ENCODE measurements at regions not wholly inside any gene's neighbourhood (a gene's known extent, or its start where the extent isn't known, plus 50 kb on each side); places are given as distances from the start of the nearest gene placed in this dataset.
"Not testable (repeated sequence)": the region's sequence is repeated elsewhere in the genome, so short reads cannot be mapped to it uniquely, and the experiment has no call there.

GRCh38 chr9:63450836-63451235 lies 1834.2 kb downstream of the FOXD4L5 start:
- not testable (repeated sequence) for DNase-seq

DNA sequence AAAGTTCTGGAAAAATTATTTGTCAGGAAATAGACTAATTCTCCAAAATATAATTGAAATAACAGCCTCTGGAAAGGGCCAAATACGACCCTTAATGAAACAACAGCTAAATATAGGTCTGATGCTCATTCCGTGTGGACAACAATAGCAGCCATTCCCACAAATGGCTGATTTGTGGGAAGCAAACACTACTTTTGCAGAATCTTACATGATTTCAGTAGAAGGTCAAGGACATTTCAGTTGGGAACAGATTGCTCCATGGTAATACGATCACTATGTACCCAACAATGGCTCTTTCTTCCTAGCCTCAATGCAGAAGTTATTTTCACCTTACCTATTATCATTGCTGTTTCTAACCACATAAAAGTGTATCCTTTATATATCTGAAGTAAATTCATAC lies 1859.9 kb downstream of the FOXD4L5 start:
- DNase-seq: not testable (repeated sequence)

DNA sequence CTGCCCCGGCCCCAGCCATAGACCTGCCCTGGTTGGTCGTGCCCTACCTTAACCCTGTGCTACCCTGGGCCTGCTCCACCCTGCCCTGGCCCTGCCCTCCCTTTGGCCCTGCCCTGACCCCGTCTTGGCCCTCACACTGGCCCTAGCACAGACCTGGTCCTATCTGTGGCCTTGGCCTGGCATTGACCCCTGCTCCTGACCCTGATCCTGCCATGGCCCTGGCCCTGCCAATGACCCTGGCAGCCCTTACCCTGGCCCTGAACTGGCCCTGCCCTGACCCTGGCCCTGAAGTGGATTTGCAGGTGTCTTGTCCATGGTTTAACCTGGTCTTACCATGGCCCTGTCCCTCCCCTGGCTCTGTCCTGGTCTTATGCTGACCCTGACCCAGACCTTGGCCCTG lies 1894.1 kb downstream of the FOXD4L5 start:
- DNase-seq: not testable (repeated sequence)

DNA sequence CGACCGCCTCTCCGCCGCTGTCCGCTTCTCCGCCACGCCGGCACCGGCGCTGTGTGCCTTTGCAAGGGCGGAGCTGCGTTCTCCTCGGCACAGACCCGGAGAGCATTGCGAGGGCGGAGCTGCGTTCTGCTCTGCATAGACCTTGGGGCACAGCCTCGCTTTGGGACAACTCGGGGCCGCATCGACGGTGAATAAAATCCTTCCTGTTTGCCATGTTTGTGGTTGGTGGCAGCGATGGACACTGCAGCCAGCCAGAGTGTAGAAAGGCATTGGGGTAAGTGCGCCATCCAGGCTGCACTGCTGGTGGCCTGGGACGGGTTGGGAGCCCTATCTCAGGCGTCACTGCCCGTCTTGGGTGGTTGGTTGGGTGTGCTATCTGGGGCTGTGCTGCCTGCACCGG lies 1899.5 kb downstream of the FOXD4L5 start:
- DNase-seq: not testable (repeated sequence)

- not testable (repeated sequence) for DNase-seq
Measured at GRCh38 chr9:63379864-63380263, 1905.1 kb downstream of the FOXD4L5 start.

DNA sequence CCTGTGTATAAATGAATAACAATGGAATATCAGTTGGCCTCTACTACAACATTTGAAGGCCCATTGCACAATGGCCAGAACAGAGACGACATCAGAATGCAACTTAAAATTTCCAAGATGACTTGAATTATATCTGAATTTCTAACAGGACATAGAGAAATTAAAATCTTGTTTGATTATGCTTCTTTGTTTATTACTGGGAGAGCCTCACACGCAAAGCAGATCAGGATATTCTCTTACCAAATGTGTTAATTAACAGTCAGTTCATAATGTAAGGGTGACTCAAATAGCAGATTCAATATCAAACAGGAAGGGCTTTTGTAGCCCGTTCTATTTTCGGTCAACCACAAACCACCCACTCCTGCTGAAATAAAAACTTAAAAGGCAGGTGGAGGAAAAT lies 1930.8 kb downstream of the FOXD4L5 start:
- DNase-seq: not testable (repeated sequence)

GRCh38 chr9:63347347-63347746 lies 1937.7 kb downstream of the FOXD4L5 start:
- not testable (repeated sequence) for DNase-seq

GRCh38 chr9:63346310-63347048 lies 1938.5 kb downstream of the FOXD4L5 start:
- peak; percentile 36 for DNase-seq

GRCh38 chr9:63344408-63344807 lies 1940.6 kb downstream of the FOXD4L5 start:
- not testable (repeated sequence) for DNase-seq

DNA sequence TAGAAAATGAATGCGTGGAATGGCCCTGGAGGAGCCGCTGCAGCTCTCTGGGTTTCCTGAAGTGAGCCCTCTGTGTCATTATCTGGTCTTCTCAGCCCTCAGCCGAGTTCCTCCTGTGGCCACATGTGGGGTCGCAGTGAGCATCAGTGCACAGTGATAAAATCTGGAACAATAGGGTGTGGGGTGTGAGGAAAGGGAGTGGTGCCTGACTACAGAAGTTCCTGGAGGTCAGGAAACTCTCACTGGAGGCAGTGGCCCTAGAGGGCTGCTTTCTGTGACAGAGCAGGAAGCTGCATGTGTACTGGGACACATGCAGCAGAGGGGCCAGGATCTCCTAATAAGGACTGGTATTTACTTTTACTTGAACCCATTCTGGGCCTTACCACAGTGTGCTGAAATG lies 1942.5 kb downstream of the FOXD4L5 start:
- DNase-seq: not testable (repeated sequence)

DNA sequence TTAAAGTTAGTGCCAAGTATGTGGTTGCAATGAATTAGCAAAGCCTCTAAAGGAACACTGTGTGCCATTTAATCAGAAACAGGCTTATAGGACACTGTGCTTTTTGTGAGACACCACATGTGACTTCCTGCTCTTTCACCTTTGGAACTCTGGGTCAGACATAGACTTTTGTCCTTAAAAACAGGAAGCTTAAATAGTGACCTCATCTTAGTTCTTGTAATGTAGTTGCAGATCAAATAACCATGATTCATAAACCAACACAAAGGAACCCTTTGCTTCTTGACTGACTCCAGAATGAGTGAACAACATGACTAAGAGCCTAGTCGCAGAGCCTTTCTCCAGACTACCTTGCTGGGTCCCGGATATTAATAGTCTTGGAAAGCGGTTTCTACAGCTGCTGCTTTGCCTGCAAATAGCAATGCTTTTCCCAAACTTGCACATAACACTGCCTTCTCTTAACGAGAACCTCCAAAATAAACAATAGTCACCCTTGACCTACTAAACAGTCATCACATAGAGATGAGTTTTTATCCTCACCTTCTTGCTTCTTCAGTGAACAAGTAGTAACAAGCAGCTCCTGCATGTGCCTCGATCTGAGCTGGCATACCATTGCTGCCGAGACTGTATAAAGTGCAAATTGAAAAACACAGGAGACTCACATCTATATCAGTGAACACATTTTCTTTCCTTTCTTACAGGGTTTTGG lies 1947.0 kb downstream of the FOXD4L5 start:
- peak; percentile 0 for DNase-seq

DNA sequence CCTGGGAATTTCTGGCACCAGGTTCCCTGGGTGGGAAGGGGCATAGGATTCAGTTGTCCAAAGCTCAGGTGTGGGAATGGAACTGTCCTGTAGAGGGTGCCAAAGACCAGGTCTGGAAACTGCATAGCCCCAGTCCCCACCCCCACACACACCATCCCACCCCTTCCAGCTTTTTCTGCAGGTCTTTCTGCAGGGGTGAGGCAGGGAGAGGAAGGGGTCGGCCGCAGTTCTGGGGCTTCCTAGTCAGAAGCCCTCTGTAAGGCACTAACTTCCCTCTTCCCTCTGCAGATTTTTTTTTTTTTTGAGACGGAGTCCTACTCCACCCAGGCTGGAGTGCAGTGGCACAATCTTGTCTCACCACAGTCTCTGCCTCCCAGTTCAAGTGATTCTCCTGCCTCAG lies 1949.7 kb downstream of the FOXD4L5 start:
- not testable (repeated sequence) for DNase-seq

- not testable (repeated sequence) for DNase-seq
Measured at GRCh38 chr9:63334187-63334586, 1950.8 kb downstream of the FOXD4L5 start.

- not testable (repeated sequence) for DNase-seq
Measured at GRCh38 chr9:63333083-63333482, 1951.9 kb downstream of the FOXD4L5 start.

GRCh38 chr9:63328313-63328712 lies 1956.7 kb downstream of the FOXD4L5 start:
- DNase-seq: not testable (repeated sequence)

- DNase-seq: not testable (repeated sequence)
Measured at GRCh38 chr9:63327211-63327610, 1957.8 kb downstream of the FOXD4L5 start.

DNA sequence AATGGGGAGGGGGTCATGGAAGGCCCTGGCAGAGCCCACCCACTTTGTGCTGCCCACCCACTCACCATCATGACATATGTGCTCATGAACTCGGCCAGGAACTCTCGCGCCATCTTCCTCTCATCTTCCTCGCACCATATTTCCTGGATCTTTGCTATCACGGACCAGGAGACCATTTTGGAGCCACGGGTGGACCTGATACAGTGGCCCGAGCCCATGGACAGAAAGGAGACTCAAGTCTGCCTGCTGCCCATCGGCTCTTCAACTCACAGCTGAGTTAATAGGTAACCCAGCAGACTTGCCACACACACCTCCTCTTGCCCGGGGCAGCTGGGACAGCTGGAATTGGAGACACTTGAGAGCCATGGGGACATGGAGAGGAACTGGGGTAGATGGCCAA lies 1958.3 kb downstream of the FOXD4L5 start:
- not testable (repeated sequence) for DNase-seq

GRCh38 chr9:63325696-63326095 lies 1959.3 kb downstream of the FOXD4L5 start:
- not testable (repeated sequence) for DNase-seq

GRCh38 chr9:63318093-63318492 lies 1966.9 kb downstream of the FOXD4L5 start:
- not testable (repeated sequence) for DNase-seq

GRCh38 chr9:63315387-63315786 lies 1969.6 kb downstream of the FOXD4L5 start:
- DNase-seq: not testable (repeated sequence)

DNA sequence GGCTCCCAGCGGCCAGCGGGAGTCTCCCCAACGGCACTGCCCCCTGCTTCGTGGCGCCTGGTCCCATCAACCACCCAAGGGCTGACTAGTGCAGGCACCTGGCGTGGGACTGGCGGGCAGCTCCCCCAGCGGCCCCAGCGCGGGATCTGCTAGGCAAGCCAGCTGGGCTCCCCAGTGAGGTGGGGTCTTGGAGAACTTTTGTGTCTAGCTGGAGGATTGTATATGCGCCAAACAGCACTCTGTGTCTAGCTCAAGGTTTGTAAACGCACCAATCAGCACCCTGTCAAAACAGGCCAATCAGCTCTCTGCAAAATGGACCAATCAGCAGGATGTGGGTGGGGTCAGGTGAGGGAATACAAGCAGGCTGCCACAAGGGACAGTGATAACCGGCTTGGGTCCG lies 1988.2 kb downstream of the FOXD4L5 start:
- not testable (repeated sequence) for DNase-seq

DNA sequence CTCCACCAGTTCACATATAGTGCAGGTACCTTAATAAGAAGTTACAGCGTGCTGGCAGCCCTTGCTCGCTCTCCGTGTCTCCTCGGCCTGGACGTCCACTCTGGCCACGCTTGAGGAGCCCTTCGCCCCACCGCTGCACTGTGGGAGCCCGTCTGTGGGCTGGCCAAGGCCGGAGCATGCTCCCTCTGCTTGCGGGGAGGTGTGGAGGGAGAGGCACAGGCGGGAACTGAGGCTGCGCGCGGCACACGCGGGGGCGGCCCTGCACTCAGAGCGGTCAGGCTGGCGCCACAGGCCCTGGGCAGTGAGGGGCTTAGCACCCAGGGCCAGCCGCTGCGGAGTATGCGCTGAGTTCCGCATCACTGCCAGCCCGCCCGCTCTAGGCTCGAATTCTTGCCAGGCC lies 1988.6 kb downstream of the FOXD4L5 start:
- DNase-seq: not testable (repeated sequence)

GRCh38 chr9:63289971-63290370 lies 1995.0 kb downstream of the FOXD4L5 start:
- DNase-seq: peak; percentile 17
